B cell (primary cell): ENCODE measurements at regions not wholly inside any gene's neighbourhood (a gene's known extent, or its start where the extent isn't known, plus 50 kb on each side); places are given as distances from the start of the nearest gene placed in this dataset.
"Not testable (repeated sequence)": the region's sequence is repeated elsewhere in the genome, so short reads cannot be mapped to it uniquely, and the experiment has no call there.

Experiments used
- ATAC-seq: fragments of 200-7000 bp; cut with Tn5 transposase; one replicate; pipeline ENCODE4 v1.10.0; 2021; ENCODE audit warnings: low read depth, mild to moderate bottlenecking, moderate number of reproducible peaks, moderate library complexity
- CTCF ChIA-PET: fragments of 350-600 bp; sonication (Branson Sonifier 250); formaldehyde crosslinking; loops from one replicate; lab custom pipeline; 2021; ENCODE audit warnings: antibody characterized with exemption, inconsistent platforms; lab: Charles Lee
- POLR2A ChIA-PET: fragments of 350-600 bp; sonication (Branson Sonifier 250); formaldehyde crosslinking; loops from one replicate; lab custom pipeline; 2021; ENCODE audit warnings: antibody characterized with exemption; lab: Charles Lee
- DNase-seq: peaks from one replicate; pipeline ENCODE4 v3.0.0; 2013
- H2AFZ ChIP-seq: 2 replicates; pipeline ENCODE4 v1.6.1; 2012; ENCODE audit warnings: mild to moderate bottlenecking, low read depth, low read length; ENCODE audit not compliant: insufficient read depth, poor library complexity, severe bottlenecking
- H3K27ac ChIP-seq, 2 donors: 1 replicate in 1 of 2; 2 replicates in 1 of 2; pipeline ENCODE4 v1.5.1; 2012 to 2013; ENCODE audit warnings: low read length in 2 of 2, mild to moderate bottlenecking in 2 of 2, moderate library complexity in 1 of 2
- H3K27me3 ChIP-seq, 4 experiments: fragments of 200-600 bp in 1 of 4; sonication (generic) in 1 of 4; replicated peaks in 1 of 4; 1 replicate in 2 of 4; 2 replicates in 2 of 4; pipeline versions ENCODE4 v1.6.1 to v1.7.0; 2013 to 2016; ENCODE audit warnings: low read length in 3 of 4, mild to moderate bottlenecking in 2 of 4, mixed read lengths in 1 of 4, moderate library complexity in 1 of 4; ENCODE audit not compliant: insufficient read depth in 4 of 4, control insufficient read depth in 3 of 4; ENCODE audit errors: control extremely low read depth in 1 of 4
- H3K36me3 ChIP-seq, 2 experiments: replicated peaks in 1 of 2; 1 replicate in 1 of 2; 2 replicates in 1 of 2; pipeline versions ENCODE4 v1.6.1 to v1.7.1; 2013; ENCODE audit warnings: low read length in 1 of 2; ENCODE audit not compliant: insufficient read depth in 2 of 2, control insufficient read depth in 1 of 2; ENCODE audit errors: control extremely low read depth in 1 of 2, extremely low read depth in 1 of 2
- H3K4me1 ChIP-seq, 2 donors: fragments of 200-600 bp in 1 of 2; sonication (generic) in 1 of 2; 1 replicate in 1 of 2; 2 replicates in 1 of 2; pipeline versions ENCODE4 v1.5.1 to v1.6.1; 2013 to 2017; ENCODE audit warnings: low read length in 2 of 2; ENCODE audit not compliant: control insufficient read depth in 2 of 2, insufficient read depth in 2 of 2
- H3K4me2 ChIP-seq: replicated peaks from 2 replicates; pipeline ENCODE3; 2012; ENCODE audit warnings: mild to moderate bottlenecking, low read depth, low read length; ENCODE audit not compliant: poor library complexity, severe bottlenecking
- H3K4me3 ChIP-seq, 5 experiments: fragments of 200-600 bp in 1 of 5; sonication (generic) in 1 of 5; 1 replicate in 3 of 5; 2 replicates in 2 of 5; pipeline versions ENCODE4 v1.5.1 to v1.7.0; 2011 to 2016; ENCODE audit warnings: low read length in 4 of 5, mild to moderate bottlenecking in 4 of 5, low read depth in 2 of 5, control low read depth in 1 of 5, moderate library complexity in 1 of 5; ENCODE audit not compliant: insufficient read depth in 1 of 5; ENCODE audit errors: control extremely low read depth in 1 of 5, extremely low read depth in 1 of 5
- H3K79me2 ChIP-seq: fragments of 200-600 bp; sonication (generic); one replicate; pipeline ENCODE4 v1.6.0; 2016; ENCODE audit warnings: low read length; ENCODE audit not compliant: control insufficient read depth, insufficient read depth
- H3K9ac ChIP-seq: fragments of 200-600 bp; sonication (generic); 2 replicates; pipeline ENCODE4 v1.6.1; 2017; ENCODE audit warnings: mild to moderate bottlenecking, low read length, moderate library complexity
- H3K9me3 ChIP-seq, 3 donors: one replicate each; pipeline versions ENCODE4 v1.6.1 to v1.7.1; 2013; ENCODE audit warnings: low read length in 2 of 3; ENCODE audit not compliant: control insufficient read depth in 2 of 3, insufficient read depth in 1 of 3; ENCODE audit errors: control extremely low read depth in 1 of 3
- H4K20me1 ChIP-seq: 2 replicates; pipeline ENCODE4 v1.6.0; 2012; ENCODE audit warnings: mild to moderate bottlenecking, low read length; ENCODE audit not compliant: insufficient read depth, control insufficient read depth, poor library complexity, severe bottlenecking
- H3K27ac Mint-ChIP-seq: one replicate; pipeline ENCODE4 v1.8.0; 2021; ENCODE audit warnings: mixed read lengths
- H3K27me3 Mint-ChIP-seq: one replicate; pipeline ENCODE4 v1.8.0; 2021; ENCODE audit warnings: mixed read lengths
- H3K4me1 Mint-ChIP-seq: one replicate; pipeline ENCODE4 v1.8.0; 2021; ENCODE audit warnings: mixed read lengths
- H3K4me3 Mint-ChIP-seq: one replicate; pipeline ENCODE4 v1.8.0; 2021; ENCODE audit warnings: mixed read lengths
- H3K9me3 Mint-ChIP-seq: one replicate; pipeline ENCODE4 v1.8.0; 2022; ENCODE audit warnings: mixed read lengths; ENCODE audit not compliant: insufficient read depth
- WGBS: methylation state at CpG from one replicate; pipeline ENCODE4 v1.1.5; 2013; ENCODE audit warnings: missing lambda C conversion rate; ENCODE audit not compliant: insufficient coverage; 5-methylcytosine and 5-hydroxymethylcytosine counted together
- intact Hi-C: fragments of 100-400 bp; cut with micrococcal nuclease; formaldehyde crosslinking; loops from one replicate; pipeline ENCODE4 v1.10.0; 2022

GRCh38 chr2:90244902-90245765 lies 1553.7 kb downstream of the RPIA start:
- H3K27ac Mint-ChIP-seq, H3K4me3 Mint-ChIP-seq, H3K9me3 Mint-ChIP-seq, H2AFZ ChIP-seq, H3K79me2 ChIP-seq, H4K20me1 ChIP-seq, CTCF ChIA-PET, intact Hi-C loops, H3K4me1 Mint-ChIP-seq, H3K9ac ChIP-seq, H3K27me3 ChIP-seq, H3K9me3 ChIP-seq, H3K27ac ChIP-seq, DNase-seq, H3K4me1 ChIP-seq, H3K36me3 ChIP-seq, H3K4me3 ChIP-seq, H3K27me3 Mint-ChIP-seq, H3K4me2 ChIP-seq, POLR2A ChIA-PET, ATAC-seq: not testable (repeated sequence)
- WGBS: 92% methylated on average over 53 of the region's 94 CpGs

GRCh38 chr2:90248400-90248799 lies 1556.9 kb downstream of the RPIA start:
- H3K27ac Mint-ChIP-seq, H3K27me3 ChIP-seq, POLR2A ChIA-PET, H3K27me3 Mint-ChIP-seq, H3K4me1 ChIP-seq, H3K9me3 Mint-ChIP-seq, H3K4me3 Mint-ChIP-seq, intact Hi-C loops, H4K20me1 ChIP-seq, H3K9me3 ChIP-seq, ATAC-seq, H3K36me3 ChIP-seq, DNase-seq, CTCF ChIA-PET, H2AFZ ChIP-seq, H3K4me3 ChIP-seq, H3K79me2 ChIP-seq, H3K9ac ChIP-seq, H3K4me1 Mint-ChIP-seq, H3K27ac ChIP-seq, H3K4me2 ChIP-seq: not testable (repeated sequence)
- WGBS: 80% methylated on average over 2 of the region's 14 CpGs

DNA sequence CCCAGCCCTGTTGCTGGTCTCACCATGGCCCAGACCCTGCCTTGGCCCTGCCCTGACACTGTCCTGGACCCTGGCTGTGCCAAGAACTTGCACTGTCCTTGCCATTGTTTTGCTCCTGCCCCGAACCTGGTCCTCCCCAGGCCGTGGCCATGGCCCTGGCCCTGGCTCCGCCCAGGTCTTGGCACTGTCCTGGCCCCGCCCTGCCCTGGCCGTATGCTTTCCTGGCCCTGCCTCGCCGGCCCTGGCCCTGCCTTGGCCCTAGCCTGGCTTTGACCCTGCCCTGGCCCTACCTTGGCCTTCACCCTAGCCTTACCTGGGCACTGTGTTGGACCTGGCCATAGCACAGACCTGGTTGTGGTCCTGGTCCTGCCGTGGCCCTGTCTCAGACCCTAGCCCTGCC lies 1558.9 kb downstream of the RPIA start:
- H2AFZ ChIP-seq, H3K4me3 ChIP-seq, H3K27ac Mint-ChIP-seq, H3K9me3 ChIP-seq, CTCF ChIA-PET, POLR2A ChIA-PET, intact Hi-C loops, H3K4me1 Mint-ChIP-seq, H3K9me3 Mint-ChIP-seq, DNase-seq, H3K4me1 ChIP-seq, H3K4me2 ChIP-seq, H3K27ac ChIP-seq, H3K36me3 ChIP-seq, H3K4me3 Mint-ChIP-seq, ATAC-seq, H3K27me3 Mint-ChIP-seq, H3K27me3 ChIP-seq, H3K79me2 ChIP-seq, H4K20me1 ChIP-seq, H3K9ac ChIP-seq: not testable (repeated sequence)
- WGBS: 77% methylated on average over 8 of the region's 8 CpGs

DNA sequence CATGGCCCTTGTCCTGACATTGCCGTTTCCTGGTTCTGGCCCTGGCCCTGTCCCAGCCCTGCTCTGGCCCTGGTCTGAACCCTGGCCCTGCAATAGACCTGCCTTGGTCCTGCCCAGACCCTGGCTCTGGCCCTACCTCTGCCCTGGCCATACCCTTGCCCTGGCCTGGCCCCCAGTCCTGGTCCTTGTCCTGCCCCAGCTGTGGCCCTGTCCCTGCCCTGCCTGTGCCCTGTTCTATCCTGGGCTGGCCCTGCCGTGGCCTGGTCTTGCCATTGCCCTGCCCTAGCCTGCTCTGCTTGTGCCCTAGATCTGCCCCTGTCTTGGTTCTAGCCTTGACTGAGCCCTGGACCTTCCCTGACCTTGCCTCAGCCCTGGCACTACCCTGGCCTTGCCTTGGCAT lies 1560.1 kb downstream of the RPIA start:
- H3K4me2 ChIP-seq, H3K4me1 ChIP-seq, H2AFZ ChIP-seq, H3K36me3 ChIP-seq, H3K27ac ChIP-seq, H3K4me1 Mint-ChIP-seq, ATAC-seq, H3K9me3 Mint-ChIP-seq, H3K27me3 Mint-ChIP-seq, H3K4me3 Mint-ChIP-seq, H3K79me2 ChIP-seq, CTCF ChIA-PET, H3K9ac ChIP-seq, H3K4me3 ChIP-seq, intact Hi-C loops, H3K27me3 ChIP-seq, H3K9me3 ChIP-seq, H3K27ac Mint-ChIP-seq, DNase-seq, H4K20me1 ChIP-seq, POLR2A ChIA-PET: not testable (repeated sequence)
- 97% methylated on average over 2 of the region's 2 CpGs for WGBS
